RWPE2 (cell line): ENCODE measurements at regions not wholly inside any gene's neighbourhood (a gene's known extent, or its start where the extent isn't known, plus 50 kb on each side); places are given as distances from the start of the nearest gene placed in this dataset.
A peak's percentile ranks its signal among the peaks of the same experiment; 100 is the strongest.
"Not testable (repeated sequence)": the region's sequence is repeated elsewhere in the genome, so short reads cannot be mapped to it uniquely, and the experiment has no call there.

Experiments used
- ATAC-seq: fragments of 200-7000 bp; cut with Tn5 transposase; 3 replicates; pipeline ENCODE4 v1.9.1; 2021; ENCODE audit warnings: low read depth
- DNase-seq: peaks from one replicate; pipeline ENCODE4 v3.0.0-alpha.2; 2020; ENCODE audit warnings: low spot score
- H3K27ac ChIP-seq: fragments of 450-650 bp; 2 replicates; pipeline ENCODE4 v1.5.1; 2017; ENCODE audit warnings: mild to moderate bottlenecking; ENCODE audit not compliant: poor library complexity, severe bottlenecking
- H3K27me3 ChIP-seq: fragments of 250-450 bp; sonication (Bioruptor Pico); 2 replicates; pipeline ENCODE4 v1.5.1; 2021; ENCODE audit warnings: mild to moderate bottlenecking, moderate library complexity; ENCODE audit not compliant: insufficient read depth, poor library complexity, severe bottlenecking
- H3K36me3 ChIP-seq: fragments of 250-450 bp; sonication (Bioruptor Pico); 2 replicates; pipeline ENCODE4 v1.5.1; 2020; ENCODE audit warnings: low read depth, mild to moderate bottlenecking, moderate library complexity
- H3K4me1 ChIP-seq: fragments of 250-450 bp; sonication (Bioruptor Pico); 2 replicates; pipeline ENCODE4 v1.5.1; 2021; ENCODE audit warnings: mild to moderate bottlenecking, moderate library complexity; ENCODE audit not compliant: insufficient read depth, poor library complexity, severe bottlenecking
- H3K4me3 ChIP-seq: fragments of 250-450 bp; sonication (Bioruptor Pico); 2 replicates; pipeline ENCODE4 v1.5.1; 2021; ENCODE audit warnings: mild to moderate bottlenecking, moderate library complexity; ENCODE audit not compliant: severe bottlenecking
- H3K9me3 ChIP-seq: fragments of 250-450 bp; sonication (Bioruptor Pico); 2 replicates; pipeline ENCODE4 v1.5.1; 2021; ENCODE audit warnings: mild to moderate bottlenecking, moderate library complexity; ENCODE audit not compliant: severe bottlenecking
- TF ChIP-seq, protein P1 (sequence below): fragments of 450-650 bp; IDR thresholded peaks from one replicate; pipeline ENCODE4 v1.5.1; 2017; ENCODE audit warnings: mild to moderate bottlenecking, moderate library complexity; ENCODE audit not compliant: poor library complexity, severe bottlenecking

DNA sequence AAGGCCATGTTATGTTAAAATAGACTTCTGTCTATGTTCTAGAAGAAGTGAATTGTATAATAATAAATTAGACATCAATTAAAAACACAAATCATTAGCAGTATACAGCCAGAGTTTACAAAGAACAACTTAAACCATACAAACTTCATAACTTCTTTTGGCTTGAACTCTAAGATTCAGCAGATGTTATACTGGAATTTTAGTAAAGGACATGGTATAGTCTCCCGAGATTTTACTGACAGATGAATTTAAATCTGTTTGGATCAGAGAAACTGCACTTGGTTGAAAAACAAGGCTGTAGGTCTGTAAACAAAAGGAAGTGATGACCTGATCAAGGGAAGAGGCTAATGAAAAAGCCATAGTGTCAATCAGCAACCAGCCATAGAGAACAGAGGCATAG is 132.6 kb upstream of the TBX18 start:
- Histone ChIP-seq H3K4me3 (no peak overlapping the region), H3K27me3 (no peaks in the 10 kb centered on the region), H3K36me3 (no peaks in the 10 kb centered on the region), H3K9me3 (no peaks in the 10 kb centered on the region), H3K27ac (peak overlapping the region; percentile 98), H3K4me1 (peaks cover 40% of the 10 kb centered on the region)
- ATAC-seq (no peak), DNase-seq (no peak)
- TF ChIP-seq, protein P1, sequence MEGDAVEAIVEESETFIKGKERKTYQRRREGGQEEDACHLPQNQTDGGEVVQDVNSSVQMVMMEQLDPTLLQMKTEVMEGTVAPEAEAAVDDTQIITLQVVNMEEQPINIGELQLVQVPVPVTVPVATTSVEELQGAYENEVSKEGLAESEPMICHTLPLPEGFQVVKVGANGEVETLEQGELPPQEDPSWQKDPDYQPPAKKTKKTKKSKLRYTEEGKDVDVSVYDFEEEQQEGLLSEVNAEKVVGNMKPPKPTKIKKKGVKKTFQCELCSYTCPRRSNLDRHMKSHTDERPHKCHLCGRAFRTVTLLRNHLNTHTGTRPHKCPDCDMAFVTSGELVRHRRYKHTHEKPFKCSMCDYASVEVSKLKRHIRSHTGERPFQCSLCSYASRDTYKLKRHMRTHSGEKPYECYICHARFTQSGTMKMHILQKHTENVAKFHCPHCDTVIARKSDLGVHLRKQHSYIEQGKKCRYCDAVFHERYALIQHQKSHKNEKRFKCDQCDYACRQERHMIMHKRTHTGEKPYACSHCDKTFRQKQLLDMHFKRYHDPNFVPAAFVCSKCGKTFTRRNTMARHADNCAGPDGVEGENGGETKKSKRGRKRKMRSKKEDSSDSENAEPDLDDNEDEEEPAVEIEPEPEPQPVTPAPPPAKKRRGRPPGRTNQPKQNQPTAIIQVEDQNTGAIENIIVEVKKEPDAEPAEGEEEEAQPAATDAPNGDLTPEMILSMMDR: no peak

DNA sequence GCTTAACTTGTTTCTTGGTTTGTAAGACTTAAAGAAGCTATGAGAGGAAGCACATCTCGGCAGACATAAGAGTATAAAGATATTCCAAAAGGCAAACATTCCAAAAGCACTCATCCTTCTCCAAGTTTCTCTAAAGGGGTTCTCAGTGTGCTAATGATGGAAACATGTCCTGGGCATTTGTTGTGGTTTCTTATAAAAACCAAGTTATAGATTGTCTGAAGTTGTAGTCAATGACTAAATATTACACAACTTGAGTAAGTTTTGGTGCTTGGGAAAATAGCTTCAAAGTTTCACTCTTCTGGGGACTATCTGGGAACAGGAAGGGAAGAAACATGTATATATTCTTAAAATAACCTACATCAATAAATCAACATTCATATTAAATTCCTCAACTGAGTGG is 128.3 kb upstream of the TBX18 start:
- ATAC-seq (peak; percentile 58; the same call in 2 of the 3 replicates), DNase-seq (no peak)
- peak overlapping the region; percentile 70 for H3K27ac ChIP-seq
- no peaks in the 10 kb centered on the region for H3K36me3 ChIP-seq
- TF ChIP-seq, protein P1: no peak
- peaks cover 2% of the 10 kb centered on the region for H3K9me3 ChIP-seq
- no peaks in the 10 kb centered on the region for H3K27me3 ChIP-seq
- peaks cover 34% of the 10 kb centered on the region for H3K4me1 ChIP-seq
- H3K4me3 ChIP-seq: no peak overlapping the region

DNA sequence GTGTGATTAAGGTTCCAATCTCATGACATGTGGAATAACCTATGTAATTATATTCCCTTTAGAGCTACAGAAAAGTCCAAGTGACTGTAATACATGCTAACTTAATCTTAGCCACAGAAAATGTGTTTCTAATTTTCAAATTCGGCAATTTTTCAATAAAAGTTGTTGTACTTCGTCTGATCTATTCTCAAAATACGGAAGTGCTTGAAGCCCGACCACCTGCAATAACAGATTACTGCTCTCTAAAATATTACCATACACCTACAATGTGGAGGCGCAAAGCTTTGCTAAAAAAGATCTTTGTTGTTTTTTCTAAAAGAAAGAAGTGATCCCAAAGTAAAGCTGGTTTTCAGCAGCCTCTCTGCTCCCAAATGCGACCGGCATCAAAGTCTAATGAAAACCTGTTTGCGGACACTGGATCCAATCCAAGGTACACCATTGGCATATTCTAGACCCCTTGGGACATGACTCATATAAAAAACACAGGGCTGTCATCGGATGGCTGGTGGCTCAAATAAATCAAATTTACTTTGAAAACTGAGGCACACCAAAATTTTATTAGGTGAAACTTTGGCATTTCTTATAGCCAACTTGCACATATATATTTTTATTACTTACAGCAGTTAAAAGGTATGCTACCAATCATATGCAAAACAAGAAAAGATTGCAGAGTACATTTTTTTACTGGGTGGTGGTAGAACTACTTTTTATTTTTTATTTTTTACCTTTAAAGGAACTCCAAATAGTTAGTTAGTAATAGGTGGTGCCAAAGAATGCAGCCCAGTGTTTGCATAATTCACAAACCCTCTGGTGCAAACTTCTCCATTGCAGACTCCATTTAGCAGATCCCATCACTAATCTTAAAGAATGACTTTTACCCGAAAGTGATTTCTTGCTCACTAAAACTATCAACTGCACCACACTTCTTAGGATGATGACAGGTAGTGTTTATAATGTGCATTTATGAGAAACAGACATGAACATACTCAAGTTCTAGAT is 118.7 kb upstream of the TBX18 start:
- Histone ChIP-seq H3K36me3 (no peaks in the 10 kb centered on the region), H3K4me1 (peaks cover 5% of the 10 kb centered on the region), H3K9me3 (no peaks in the 10 kb centered on the region), H3K27ac (peak overlapping the region; percentile 14), H3K27me3 (no peaks in the 10 kb centered on the region), H3K4me3 (no peak overlapping the region)
- ATAC-seq: peak; percentile 44; the same call in 1 of the 3 replicates
- TF ChIP-seq, protein P1: no peak
- DNase-seq: no peak

DNA sequence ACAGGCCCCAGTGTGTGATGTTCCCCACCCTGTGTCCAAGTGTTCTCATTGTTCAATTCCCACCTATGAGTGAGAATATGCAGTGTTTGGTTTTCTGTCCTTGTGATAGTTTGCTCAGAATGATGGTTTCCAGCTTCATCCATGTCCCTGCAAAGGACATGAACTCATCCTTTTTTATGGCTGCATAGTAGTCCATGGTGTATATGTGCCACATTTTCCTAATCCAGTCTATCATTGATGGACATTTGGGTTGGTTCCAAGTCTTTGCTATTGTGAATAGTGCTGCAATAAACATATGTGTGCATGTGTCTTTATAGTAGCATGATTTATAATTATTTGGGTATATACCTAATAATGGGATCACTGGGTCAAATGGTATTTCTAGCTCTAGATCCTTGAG is 115.0 kb upstream of the TBX18 start:
- not testable (repeated sequence) for ATAC-seq, DNase-seq, H3K27me3 ChIP-seq, H3K9me3 ChIP-seq, H3K36me3 ChIP-seq, H3K4me3 ChIP-seq, H3K4me1 ChIP-seq, H3K27ac ChIP-seq

DNA sequence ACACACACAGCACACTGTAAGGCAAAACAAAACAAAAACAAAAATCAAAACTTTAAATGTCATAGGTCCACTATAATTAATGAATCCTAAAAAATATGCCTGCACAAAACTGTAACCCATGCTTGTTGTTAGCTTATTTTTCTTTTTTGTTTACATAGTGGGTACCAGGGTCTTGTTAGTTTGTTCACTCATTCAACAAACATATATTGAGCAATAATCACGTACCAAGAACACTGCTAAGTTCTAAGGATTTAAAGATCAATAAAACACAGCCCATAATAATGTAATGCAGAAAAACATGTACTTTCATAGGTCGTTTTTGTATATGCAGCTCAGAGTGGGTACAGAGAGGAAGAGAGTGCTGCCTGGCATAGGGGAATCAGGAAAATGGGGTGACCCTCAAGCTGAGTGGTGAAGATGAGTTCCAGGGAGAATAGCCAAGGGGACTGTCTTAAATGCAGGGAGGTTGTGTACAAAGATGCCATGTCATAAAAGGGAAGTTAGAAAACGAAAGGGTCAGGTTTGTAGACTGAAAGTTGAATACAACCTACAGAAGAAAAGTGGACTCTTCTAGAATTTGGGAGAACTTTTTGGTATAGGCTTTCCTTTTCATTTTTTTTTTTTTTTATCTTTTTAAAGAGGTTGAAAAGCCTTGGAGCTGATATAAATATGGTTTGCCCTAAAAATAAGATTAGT is 113.3 kb upstream of the TBX18 start:
- H3K27ac ChIP-seq: no peak overlapping the region
- TF ChIP-seq, protein P1: no peak
- H3K4me3 ChIP-seq: no peak overlapping the region
- no peaks in the 10 kb centered on the region for H3K36me3 ChIP-seq
- H3K4me1 ChIP-seq: peaks cover 3% of the 10 kb centered on the region
- DNase-seq: no peak
- no peaks in the 10 kb centered on the region for H3K27me3 ChIP-seq
- H3K9me3 ChIP-seq: no peaks in the 10 kb centered on the region
- no peak for ATAC-seq
